Lower lobe of right lung (tissue), 2 donors: ENCODE measurements at regions not wholly inside any gene's neighbourhood (a gene's known extent, or its start where the extent isn't known, plus 50 kb on each side); places are given as distances from the start of the nearest gene placed in this dataset.

Source experiments
- ATAC-seq, 2 donors: fragments of 200-7000 bp; cut with Tn5 transposase; one replicate each; pipeline ENCODE4 v1.9.1; 2020 to 2022; ENCODE audit warnings: mild to moderate bottlenecking in 2 of 2, moderate library complexity in 2 of 2
- DNase-seq: peaks from one replicate; pipeline ENCODE4 v3.0.0-alpha.2; 2020
- H3K27ac ChIP-seq: fragments of 200-600 bp; one replicate; pipeline ENCODE4 v1.8.0; 2022
- H3K27me3 ChIP-seq: fragments of 200-600 bp; one replicate; pipeline ENCODE4 v1.8.0; 2022; ENCODE audit warnings: low read depth
- H3K36me3 ChIP-seq: fragments of 200-600 bp; one replicate; pipeline ENCODE4 v1.8.0; 2022; ENCODE audit warnings: mild to moderate bottlenecking
- H3K4me1 ChIP-seq: fragments of 200-600 bp; one replicate; pipeline ENCODE4 v1.8.0; 2022
- H3K4me3 ChIP-seq: fragments of 200-600 bp; one replicate; pipeline ENCODE4 v1.8.0; 2022; ENCODE audit warnings: mild to moderate bottlenecking
- H3K9me3 ChIP-seq: fragments of 200-600 bp; one replicate; pipeline ENCODE4 v1.8.0; 2022
- intact Hi-C: fragments of 100-400 bp; cut with DNase I; formaldehyde crosslinking; loops from one replicate; pipeline ENCODE4 v1.11.0; 2022
- TF ChIP-seq, protein P1 (sequence below): fragments of 200-600 bp; IDR thresholded peaks from one replicate; pipeline ENCODE4 v1.8.0; 2022; ENCODE audit warnings: antibody characterized with exemption, mild to moderate bottlenecking
- donor health status: DM: no; HTN: yes; CAD: no; lungs with severe emphysema.

DNA sequence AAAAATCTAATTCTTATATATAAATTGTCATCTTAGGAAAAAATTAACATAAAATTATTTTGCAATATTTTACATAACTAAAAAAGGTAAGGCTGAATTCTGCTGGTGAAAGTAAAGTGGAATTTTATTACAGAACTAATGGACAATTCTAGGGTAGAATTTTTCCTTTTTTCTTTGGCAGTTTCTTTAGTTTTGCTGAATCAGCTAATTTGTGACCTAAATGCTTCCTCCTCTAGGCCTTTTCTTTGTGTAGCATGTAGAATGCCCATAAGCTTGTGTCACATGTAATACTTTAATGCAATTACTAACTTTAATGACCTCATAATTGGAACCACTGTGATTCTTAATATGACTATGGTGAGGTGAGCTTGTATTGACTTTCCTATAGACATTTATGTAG, 1378.4 kb upstream of the ADGRL4 start:
- TF ChIP-seq, protein P1, sequence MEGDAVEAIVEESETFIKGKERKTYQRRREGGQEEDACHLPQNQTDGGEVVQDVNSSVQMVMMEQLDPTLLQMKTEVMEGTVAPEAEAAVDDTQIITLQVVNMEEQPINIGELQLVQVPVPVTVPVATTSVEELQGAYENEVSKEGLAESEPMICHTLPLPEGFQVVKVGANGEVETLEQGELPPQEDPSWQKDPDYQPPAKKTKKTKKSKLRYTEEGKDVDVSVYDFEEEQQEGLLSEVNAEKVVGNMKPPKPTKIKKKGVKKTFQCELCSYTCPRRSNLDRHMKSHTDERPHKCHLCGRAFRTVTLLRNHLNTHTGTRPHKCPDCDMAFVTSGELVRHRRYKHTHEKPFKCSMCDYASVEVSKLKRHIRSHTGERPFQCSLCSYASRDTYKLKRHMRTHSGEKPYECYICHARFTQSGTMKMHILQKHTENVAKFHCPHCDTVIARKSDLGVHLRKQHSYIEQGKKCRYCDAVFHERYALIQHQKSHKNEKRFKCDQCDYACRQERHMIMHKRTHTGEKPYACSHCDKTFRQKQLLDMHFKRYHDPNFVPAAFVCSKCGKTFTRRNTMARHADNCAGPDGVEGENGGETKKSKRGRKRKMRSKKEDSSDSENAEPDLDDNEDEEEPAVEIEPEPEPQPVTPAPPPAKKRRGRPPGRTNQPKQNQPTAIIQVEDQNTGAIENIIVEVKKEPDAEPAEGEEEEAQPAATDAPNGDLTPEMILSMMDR = no peak
- H3K9me3 ChIP-seq = peaks cover 7% of the 10 kb centered on the region
- no peaks in the 10 kb centered on the region for H3K27me3 ChIP-seq
- ATAC-seq (no peak), DNase-seq (no peak)
- H3K4me1 ChIP-seq = no peaks in the 10 kb centered on the region
- no peaks in the 10 kb centered on the region for H3K36me3 ChIP-seq
- H3K27ac ChIP-seq = no peak overlapping the region
- no peak overlapping the region for H3K4me3 ChIP-seq
- intact Hi-C loops = no loop called here

DNA sequence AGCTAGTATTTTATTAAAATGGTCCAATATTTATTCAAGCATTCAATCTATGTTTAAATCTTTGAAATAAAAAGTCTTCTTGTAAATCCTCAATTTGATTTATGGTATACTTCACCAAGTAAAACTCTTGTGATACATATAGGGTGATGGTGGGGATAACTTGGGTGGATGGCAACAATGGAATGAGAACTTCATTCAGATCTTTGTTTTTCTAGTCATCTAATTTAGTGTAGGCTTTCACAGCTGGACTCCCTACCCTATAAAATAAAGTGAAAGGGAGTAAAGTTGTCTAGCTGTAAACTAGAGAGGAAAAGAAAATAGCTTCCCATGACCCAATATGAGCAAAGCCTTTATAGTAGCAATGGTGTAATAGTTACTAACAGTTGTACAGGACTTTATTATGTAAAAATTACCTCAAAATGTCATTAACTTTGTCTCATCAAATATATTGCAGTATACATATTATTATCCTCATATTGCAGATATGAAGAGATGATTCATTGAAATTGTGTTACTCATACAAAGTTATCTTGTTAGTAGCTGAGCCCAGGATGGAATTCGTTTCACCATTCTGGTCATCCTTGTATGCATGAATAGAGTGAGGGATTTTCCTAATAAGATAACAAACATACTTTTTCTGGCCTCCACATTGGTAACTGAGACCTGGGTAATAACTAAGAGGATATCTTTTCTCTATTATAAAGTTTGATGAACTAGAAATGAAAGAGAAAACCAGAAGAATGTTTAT, 1377.7 kb upstream of the ADGRL4 start:
- no peaks in the 10 kb centered on the region for H3K27me3 ChIP-seq
- H3K9me3 ChIP-seq = peaks cover under 1% of the 10 kb centered on the region
- DNase-seq (no peak), ATAC-seq (no peak)
- intact Hi-C loops = no loop called here
- H3K36me3 ChIP-seq = no peaks in the 10 kb centered on the region
- H3K4me3 ChIP-seq = no peak overlapping the region
- no peak overlapping the region for H3K27ac ChIP-seq
- TF ChIP-seq, protein P1 = no peak
- H3K4me1 ChIP-seq = no peaks in the 10 kb centered on the region

DNA sequence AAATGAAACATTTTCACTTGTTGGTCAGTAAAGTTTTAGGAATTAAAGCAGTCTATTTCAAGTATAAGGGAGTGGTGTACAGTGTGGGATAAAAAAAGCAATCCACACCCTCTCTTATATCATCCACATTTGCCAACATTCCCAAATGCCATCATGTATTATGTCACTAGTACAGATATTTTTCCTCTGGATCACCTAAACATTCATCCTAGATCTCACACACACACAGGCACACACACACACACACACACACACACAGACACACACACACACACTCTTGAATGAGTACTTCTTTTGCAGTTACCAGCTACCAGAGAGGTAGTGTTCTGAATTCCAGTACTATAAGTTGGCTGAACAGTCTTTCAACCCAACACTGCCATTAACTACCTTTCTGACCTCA, 1369.1 kb upstream of the ADGRL4 start:
- Histone ChIP-seq H3K4me1 (no peaks in the 10 kb centered on the region), H3K27me3 (no peaks in the 10 kb centered on the region), H3K27ac (no peak overlapping the region), H3K4me3 (no peak overlapping the region), H3K9me3 (no peaks in the 10 kb centered on the region), H3K36me3 (no peaks in the 10 kb centered on the region)
- ATAC-seq (peak; percentile 45 to 57), DNase-seq (no peak)
- intact Hi-C loops = no loop called here
- TF ChIP-seq, protein P1 = no peak

DNA sequence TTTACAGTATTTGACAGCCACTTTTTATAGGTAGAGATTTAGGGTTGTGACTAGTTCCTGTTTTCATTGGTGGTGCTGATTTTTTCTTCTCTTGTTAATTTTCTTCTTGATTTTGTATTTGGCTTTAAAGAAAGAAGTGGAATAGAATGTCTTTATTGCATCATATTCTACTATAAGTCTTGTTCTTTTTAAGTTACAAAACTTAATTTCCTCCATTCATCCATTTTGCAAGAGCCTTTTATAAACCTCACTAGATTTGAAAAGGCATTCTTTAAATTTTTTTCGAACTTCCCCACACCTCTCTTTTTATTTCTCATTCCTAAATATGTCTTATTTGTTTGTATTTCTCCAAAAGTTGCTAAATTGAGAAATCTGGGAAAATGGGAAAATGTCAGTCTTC, 1368.6 kb upstream of the ADGRL4 start:
- intact Hi-C loops = no loop called here
- no peak for ATAC-seq
- H3K9me3 ChIP-seq = no peaks in the 10 kb centered on the region
- H3K36me3 ChIP-seq = no peaks in the 10 kb centered on the region
- no peak overlapping the region for H3K4me3 ChIP-seq
- H3K27me3 ChIP-seq = no peaks in the 10 kb centered on the region
- no peak for DNase-seq
- H3K27ac ChIP-seq = no peak overlapping the region
- no peaks in the 10 kb centered on the region for H3K4me1 ChIP-seq
- TF ChIP-seq, protein P1 = no peak

DNA sequence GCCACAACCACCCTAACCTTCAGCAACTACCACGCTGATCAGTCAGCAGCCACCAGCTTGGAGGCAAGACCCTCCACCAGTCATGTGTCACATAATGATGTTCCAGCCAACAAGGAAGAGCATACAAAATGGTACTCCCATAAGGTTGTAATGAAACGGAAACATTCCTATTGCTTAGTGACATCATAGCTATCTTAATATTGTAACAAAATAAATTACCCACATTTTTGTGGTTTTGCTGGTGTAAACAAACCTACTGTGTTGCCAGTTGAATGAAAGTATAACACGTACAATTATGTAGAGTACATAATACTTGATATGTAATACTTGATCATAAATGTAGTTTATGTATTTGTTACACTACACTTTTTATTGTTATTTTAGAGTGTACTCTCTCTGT, 1363.2 kb upstream of the ADGRL4 start:
- H3K4me3 ChIP-seq = no peak overlapping the region
- no peaks in the 10 kb centered on the region for H3K9me3 ChIP-seq
- TF ChIP-seq, protein P1 = no peak
- intact Hi-C loops = no loop called here
- no peaks in the 10 kb centered on the region for H3K27me3 ChIP-seq
- H3K36me3 ChIP-seq = no peaks in the 10 kb centered on the region
- no peak for ATAC-seq
- no peak for DNase-seq
- H3K27ac ChIP-seq = no peak overlapping the region
- H3K4me1 ChIP-seq = no peaks in the 10 kb centered on the region
